ENCODE measurements at regions not wholly inside any gene's neighbourhood (a gene's known extent, or its start where the extent isn't known, plus 50 kb on each side); places are given as distances from the start of the nearest gene placed in this dataset.

- no peaks in the 10 kb centered on the region for H3K9me3 ChIP-seq (ENCODE audit: insufficient read depth, low read depth, low read length)
- no peaks in the 10 kb centered on the region for H3K36me3 ChIP-seq (ENCODE audit: insufficient read depth, low read length)
- no peak overlapping the region for H2AFZ ChIP-seq (ENCODE audit: low read length)
- H3F3A ChIP-seq (ENCODE audit: low read depth), result no peaks in the 10 kb centered on the region
- H3K27me3 ChIP-seq (ENCODE audit: insufficient read depth, low read length, poor library complexity, severe bottlenecking), result no peaks in the 10 kb centered on the region
- no peak overlapping the region for H3K9ac ChIP-seq (ENCODE audit: low read depth, low read length, poor library complexity, severe bottlenecking)
- no peak overlapping the region for H3K4me2 ChIP-seq (ENCODE audit: low read depth, low read length, poor library complexity, severe bottlenecking)
- TF ChIP-seq CTCF (conservative IDR thresholded peaks at IDR 0.05; ENCODE audit: low read length) (no peak), EZH2phosphoT487 (IDR thresholded peaks at IDR 0.05; ENCODE audit: borderline replicate concordance) (no peak)
- H3K4me1 ChIP-seq (ENCODE audit: insufficient read depth, low read length, poor library complexity, severe bottlenecking), result no peaks in the 10 kb centered on the region
- H3K9me2 ChIP-seq (replicated peaks; ENCODE audit: low read depth, low read length), result no peaks in the 10 kb centered on the region
- no peaks in the 10 kb centered on the region for H4K20me1 ChIP-seq (ENCODE audit: insufficient read depth, low read length, poor library complexity, severe bottlenecking)
- no peaks in the 10 kb centered on the region for H3K79me2 ChIP-seq (ENCODE audit: insufficient read depth, low read length)
- H3K4me3 ChIP-seq (ENCODE audit: low read length, poor library complexity, severe bottlenecking), result no peak overlapping the region
These were observed 456.2 kb upstream of the SULF2 start for GRCh38 chr20:48241482-48241881.

- Histone ChIP-seq H4K20me1 (ENCODE audit: insufficient read depth, low read length, poor library complexity, severe bottlenecking) (no peaks in the 10 kb centered on the region), H3F3A (ENCODE audit: low read depth) (no peaks in the 10 kb centered on the region), H3K36me3 (ENCODE audit: insufficient read depth, low read length) (no peaks in the 10 kb centered on the region), H3K4me1 (ENCODE audit: insufficient read depth, low read length, poor library complexity, severe bottlenecking) (no peaks in the 10 kb centered on the region), H3K9me3 (ENCODE audit: insufficient read depth, low read depth, low read length) (no peaks in the 10 kb centered on the region), H3K27me3 (ENCODE audit: insufficient read depth, low read length, poor library complexity, severe bottlenecking) (no peaks in the 10 kb centered on the region), H2AFZ (ENCODE audit: low read length) (no peak overlapping the region), H3K4me2 (ENCODE audit: low read depth, low read length, poor library complexity, severe bottlenecking) (no peak overlapping the region), H3K9me2 (replicated peaks; ENCODE audit: low read depth, low read length) (no peaks in the 10 kb centered on the region), H3K4me3 (ENCODE audit: low read length, poor library complexity, severe bottlenecking) (no peak overlapping the region), H3K79me2 (ENCODE audit: insufficient read depth, low read length) (no peaks in the 10 kb centered on the region), H3K9ac (ENCODE audit: low read depth, low read length, poor library complexity, severe bottlenecking) (no peak overlapping the region)
- TF ChIP-seq EZH2phosphoT487 (IDR thresholded peaks at IDR 0.05; ENCODE audit: borderline replicate concordance) (no peak), CTCF (conservative IDR thresholded peaks at IDR 0.05; ENCODE audit: low read length) (no peak)
These were observed 453.5 kb upstream of the SULF2 start for GRCh38 chr20:48238781-48239180.

GRCh38 chr20:48238326-48238725, 453.0 kb upstream of the SULF2 start:
- Histone ChIP-seq H3K27me3 (ENCODE audit: insufficient read depth, low read length, poor library complexity, severe bottlenecking) (no peaks in the 10 kb centered on the region), H3K9me2 (replicated peaks; ENCODE audit: low read depth, low read length) (no peaks in the 10 kb centered on the region), H3K4me2 (ENCODE audit: low read depth, low read length, poor library complexity, severe bottlenecking) (no peak overlapping the region), H3K36me3 (ENCODE audit: insufficient read depth, low read length) (no peaks in the 10 kb centered on the region), H2AFZ (ENCODE audit: low read length) (no peak overlapping the region), H3K4me1 (ENCODE audit: insufficient read depth, low read length, poor library complexity, severe bottlenecking) (no peaks in the 10 kb centered on the region), H3K9me3 (ENCODE audit: insufficient read depth, low read depth, low read length) (no peaks in the 10 kb centered on the region), H4K20me1 (ENCODE audit: insufficient read depth, low read length, poor library complexity, severe bottlenecking) (no peaks in the 10 kb centered on the region), H3K9ac (ENCODE audit: low read depth, low read length, poor library complexity, severe bottlenecking) (no peak overlapping the region), H3K79me2 (ENCODE audit: insufficient read depth, low read length) (no peaks in the 10 kb centered on the region), H3F3A (ENCODE audit: low read depth) (no peaks in the 10 kb centered on the region), H3K4me3 (ENCODE audit: low read length, poor library complexity, severe bottlenecking) (no peak overlapping the region)
- TF ChIP-seq CTCF (conservative IDR thresholded peaks at IDR 0.05; ENCODE audit: low read length) (no peak), EZH2phosphoT487 (IDR thresholded peaks at IDR 0.05; ENCODE audit: borderline replicate concordance) (no peak)
